ENCODE measurements at regions not wholly inside any gene's neighbourhood (a gene's known extent, or its start where the extent isn't known, plus 50 kb on each side); places are given as distances from the start of the nearest gene placed in this dataset.

DNA sequence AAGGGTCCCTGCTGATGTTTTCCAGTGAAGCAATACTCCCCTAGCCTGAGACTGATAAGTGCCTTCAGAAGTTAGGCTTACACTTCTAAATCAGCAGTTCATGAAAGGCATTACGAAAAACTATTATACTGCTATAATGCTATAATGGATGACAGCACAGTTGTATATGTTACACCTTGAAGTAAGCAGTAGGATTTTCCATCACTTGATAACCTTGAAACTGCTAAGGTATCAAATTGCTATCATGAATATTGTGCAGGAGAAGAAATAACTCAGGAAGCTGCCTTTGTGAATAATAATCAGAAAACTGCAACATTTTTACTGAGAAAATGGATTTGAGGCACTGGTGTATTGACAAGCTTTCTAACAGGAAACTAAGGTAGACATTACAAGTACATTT lies 142.3 kb downstream of the HNMT start:
- TF ChIP-seq EP300 (IDR thresholded peaks at IDR 0.05; ENCODE audit: borderline replicate concordance) (no peak), RAD21 (IDR thresholded peaks at IDR 0.05; ENCODE audit: low read depth) (no peak), CREB1 (IDR thresholded peaks at IDR 0.05; ENCODE audit: low read depth) (no peak), TAF1 (IDR thresholded peaks at IDR 0.05; ENCODE audit: low read depth) (no peak), TCF12 (IDR thresholded peaks at IDR 0.05; ENCODE audit: low read depth) (no peak), YY1 (IDR thresholded peaks at IDR 0.05; ENCODE audit: low read depth) (no peak), EGR1 (IDR thresholded peaks at IDR 0.05) (no peak)
- TF ChIP-seq, protein P1, sequence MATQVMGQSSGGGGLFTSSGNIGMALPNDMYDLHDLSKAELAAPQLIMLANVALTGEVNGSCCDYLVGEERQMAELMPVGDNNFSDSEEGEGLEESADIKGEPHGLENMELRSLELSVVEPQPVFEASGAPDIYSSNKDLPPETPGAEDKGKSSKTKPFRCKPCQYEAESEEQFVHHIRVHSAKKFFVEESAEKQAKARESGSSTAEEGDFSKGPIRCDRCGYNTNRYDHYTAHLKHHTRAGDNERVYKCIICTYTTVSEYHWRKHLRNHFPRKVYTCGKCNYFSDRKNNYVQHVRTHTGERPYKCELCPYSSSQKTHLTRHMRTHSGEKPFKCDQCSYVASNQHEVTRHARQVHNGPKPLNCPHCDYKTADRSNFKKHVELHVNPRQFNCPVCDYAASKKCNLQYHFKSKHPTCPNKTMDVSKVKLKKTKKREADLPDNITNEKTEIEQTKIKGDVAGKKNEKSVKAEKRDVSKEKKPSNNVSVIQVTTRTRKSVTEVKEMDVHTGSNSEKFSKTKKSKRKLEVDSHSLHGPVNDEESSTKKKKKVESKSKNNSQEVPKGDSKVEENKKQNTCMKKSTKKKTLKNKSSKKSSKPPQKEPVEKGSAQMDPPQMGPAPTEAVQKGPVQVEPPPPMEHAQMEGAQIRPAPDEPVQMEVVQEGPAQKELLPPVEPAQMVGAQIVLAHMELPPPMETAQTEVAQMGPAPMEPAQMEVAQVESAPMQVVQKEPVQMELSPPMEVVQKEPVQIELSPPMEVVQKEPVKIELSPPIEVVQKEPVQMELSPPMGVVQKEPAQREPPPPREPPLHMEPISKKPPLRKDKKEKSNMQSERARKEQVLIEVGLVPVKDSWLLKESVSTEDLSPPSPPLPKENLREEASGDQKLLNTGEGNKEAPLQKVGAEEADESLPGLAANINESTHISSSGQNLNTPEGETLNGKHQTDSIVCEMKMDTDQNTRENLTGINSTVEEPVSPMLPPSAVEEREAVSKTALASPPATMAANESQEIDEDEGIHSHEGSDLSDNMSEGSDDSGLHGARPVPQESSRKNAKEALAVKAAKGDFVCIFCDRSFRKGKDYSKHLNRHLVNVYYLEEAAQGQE (IDR thresholded peaks at IDR 0.05; ENCODE audit: low read depth): no peak
- TF ChIP-seq, protein P2, sequence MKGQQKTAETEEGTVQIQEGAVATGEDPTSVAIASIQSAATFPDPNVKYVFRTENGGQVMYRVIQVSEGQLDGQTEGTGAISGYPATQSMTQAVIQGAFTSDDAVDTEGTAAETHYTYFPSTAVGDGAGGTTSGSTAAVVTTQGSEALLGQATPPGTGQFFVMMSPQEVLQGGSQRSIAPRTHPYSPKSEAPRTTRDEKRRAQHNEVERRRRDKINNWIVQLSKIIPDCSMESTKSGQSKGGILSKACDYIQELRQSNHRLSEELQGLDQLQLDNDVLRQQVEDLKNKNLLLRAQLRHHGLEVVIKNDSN (IDR thresholded peaks at IDR 0.05): no peak

All from Ishikawa (cell line).